ENCODE measurements at regions not wholly inside any gene's neighbourhood (a gene's known extent, or its start where the extent isn't known, plus 50 kb on each side); places are given as distances from the start of the nearest gene placed in this dataset.
"Not testable (repeated sequence)": the region's sequence is repeated elsewhere in the genome, so short reads cannot be mapped to it uniquely, and the experiment has no call there.

- DNase-seq (ENCODE audit: low read depth in 2 of 2): no peak
Measured at GRCh38 chr3:18988614-18989229, 159.6 kb upstream of the KCNH8 start.

GRCh38 chr3:18987862-18988447 lies 160.4 kb upstream of the KCNH8 start:
- DNase-seq (ENCODE audit: low read depth in 2 of 2): no peak

GRCh38 chr3:18987070-18987469 lies 161.2 kb upstream of the KCNH8 start:
- DNase-seq (ENCODE audit: low read depth in 2 of 2): no peak

DNA sequence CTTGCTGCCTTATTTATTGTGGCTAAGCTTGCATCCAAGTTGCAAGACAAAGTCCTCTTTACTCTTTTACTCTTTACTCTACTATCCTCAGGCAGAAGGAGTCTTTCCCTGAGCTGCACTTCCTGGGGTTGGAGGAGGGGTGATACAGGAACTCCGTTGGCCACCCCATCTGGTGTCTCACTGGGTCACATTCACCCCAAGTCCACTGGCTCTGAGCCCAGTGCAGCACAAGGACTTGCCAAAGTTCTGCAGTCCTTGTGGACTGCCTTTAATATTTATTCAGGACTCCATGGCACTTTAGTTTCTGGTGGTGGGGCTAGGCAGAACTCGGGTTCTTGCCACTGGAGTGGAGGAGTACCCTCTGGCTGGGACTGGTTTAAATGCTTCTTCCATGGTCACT lies 165.4 kb upstream of the KCNH8 start:
- no peak for DNase-seq (ENCODE audit: low read depth in 2 of 2)

DNA sequence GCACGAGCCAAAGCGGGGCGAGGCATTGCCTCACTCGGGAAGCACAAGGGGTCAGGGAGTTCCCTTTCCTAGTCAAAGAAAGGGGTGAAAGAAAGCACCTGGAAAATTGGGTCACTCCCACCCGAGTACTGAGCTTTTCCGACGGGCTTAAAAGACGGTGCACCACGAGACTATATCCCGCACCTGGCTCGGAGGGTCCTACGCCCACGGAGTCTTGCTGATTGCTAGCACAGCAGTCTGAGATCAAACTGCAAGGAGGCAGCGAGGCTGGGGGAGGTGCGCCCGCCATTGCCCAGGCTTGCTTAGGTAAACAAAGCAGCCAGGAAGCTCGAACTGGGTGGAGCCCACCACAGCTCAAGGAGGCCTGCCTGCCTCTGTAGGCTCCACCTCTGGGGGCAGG lies 172.2 kb upstream of the KCNH8 start:
- not testable (repeated sequence) for DNase-seq (ENCODE audit: low read depth in 2 of 2)

- no peak for DNase-seq (ENCODE audit: low read depth in 2 of 2)
Measured at GRCh38 chr3:18968120-18968519, 180.2 kb upstream of the KCNH8 start.

- no peak for DNase-seq (ENCODE audit: low read depth in 2 of 2)
Measured at GRCh38 chr3:18965781-18966180, 182.5 kb upstream of the KCNH8 start.

- DNase-seq (ENCODE audit: low read depth in 2 of 2): no peak
Measured at GRCh38 chr3:18964640-18965039, 183.7 kb upstream of the KCNH8 start.

DNA sequence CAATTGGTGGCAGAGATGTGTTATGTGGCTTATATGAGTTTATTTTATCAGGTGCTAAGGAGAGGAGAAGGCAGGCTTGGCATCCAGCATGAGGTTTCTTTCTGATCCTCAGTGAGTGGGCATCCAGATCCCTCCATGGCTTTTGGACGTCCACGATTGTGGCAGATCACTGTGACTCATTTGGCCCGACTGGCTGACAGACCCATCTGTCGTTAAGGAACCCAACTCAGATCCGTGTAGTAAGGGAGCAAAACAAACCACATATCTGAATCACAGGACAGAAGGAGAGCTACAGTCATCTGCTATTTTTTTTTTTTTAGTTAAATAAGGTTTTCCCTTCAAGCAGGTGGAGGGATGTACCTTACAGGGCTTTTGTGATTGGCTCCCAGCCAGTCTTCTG lies 197.0 kb upstream of the KCNH8 start:
- DNase-seq (ENCODE audit: low read depth in 2 of 2): no peak

- DNase-seq (ENCODE audit: low read depth in 2 of 2): no peak
Measured at GRCh38 chr3:18946524-18946923, 201.8 kb upstream of the KCNH8 start.

DNA sequence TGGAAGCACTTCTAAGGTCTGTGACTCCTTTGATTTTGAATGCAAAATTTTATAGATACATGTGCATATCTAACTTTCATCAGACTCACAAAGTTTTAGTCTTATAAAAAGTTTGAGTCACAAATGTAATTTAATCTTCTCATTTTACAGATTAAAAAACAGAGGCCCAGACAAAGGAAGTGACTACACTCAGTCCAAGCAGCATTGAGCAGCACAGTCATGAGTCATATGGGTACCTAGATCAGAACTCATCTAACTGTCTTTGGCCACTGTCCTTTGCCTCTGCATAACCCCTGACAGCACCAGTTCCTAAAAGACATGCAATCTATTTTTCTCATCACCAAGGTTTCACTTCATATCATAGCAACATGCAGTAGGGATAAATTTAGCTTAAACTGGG lies 210.7 kb upstream of the KCNH8 start:
- no peak for DNase-seq (ENCODE audit: low read depth in 2 of 2)

GRCh38 chr3:18919158-18919557 lies 229.2 kb upstream of the KCNH8 start:
- no peak for DNase-seq (ENCODE audit: low read depth in 2 of 2)

- DNase-seq (ENCODE audit: low read depth in 2 of 2): no peak
Measured at GRCh38 chr3:18917923-18918322, 230.4 kb upstream of the KCNH8 start.

DNA sequence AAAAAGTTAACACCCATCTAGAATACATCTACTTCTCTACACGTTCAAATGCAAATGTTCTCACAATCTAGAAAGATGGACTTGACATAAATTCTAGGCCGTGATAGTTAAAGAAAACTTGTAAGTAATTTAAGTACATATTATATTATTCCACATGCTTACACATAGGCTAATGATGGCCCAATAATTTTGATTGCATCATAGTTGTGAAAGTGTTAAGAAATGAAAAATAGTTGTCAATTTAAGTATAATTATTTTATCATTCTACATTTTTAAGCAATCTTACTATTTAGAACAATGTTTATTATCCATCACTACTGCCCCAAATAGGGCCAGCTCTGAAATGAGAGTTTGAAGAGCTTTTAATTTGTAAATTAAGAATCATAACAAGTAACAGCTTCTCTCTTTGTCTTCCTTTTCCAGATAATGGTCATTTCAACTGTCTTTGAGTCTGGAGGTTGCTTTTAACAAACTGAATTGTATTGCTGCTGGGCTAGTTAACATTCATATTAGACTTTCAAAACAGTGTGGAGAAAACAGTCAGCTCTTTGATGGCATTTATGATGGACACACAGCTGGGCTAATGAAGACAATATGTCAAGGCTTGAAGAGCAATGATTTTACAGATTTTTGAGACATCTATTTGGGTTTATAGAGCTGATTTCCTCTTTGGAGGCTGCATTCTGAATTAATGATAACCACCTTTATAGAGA lies 246.1 kb upstream of the KCNH8 start:
- DNase-seq (ENCODE audit: low read depth in 2 of 2): no peak

DNA sequence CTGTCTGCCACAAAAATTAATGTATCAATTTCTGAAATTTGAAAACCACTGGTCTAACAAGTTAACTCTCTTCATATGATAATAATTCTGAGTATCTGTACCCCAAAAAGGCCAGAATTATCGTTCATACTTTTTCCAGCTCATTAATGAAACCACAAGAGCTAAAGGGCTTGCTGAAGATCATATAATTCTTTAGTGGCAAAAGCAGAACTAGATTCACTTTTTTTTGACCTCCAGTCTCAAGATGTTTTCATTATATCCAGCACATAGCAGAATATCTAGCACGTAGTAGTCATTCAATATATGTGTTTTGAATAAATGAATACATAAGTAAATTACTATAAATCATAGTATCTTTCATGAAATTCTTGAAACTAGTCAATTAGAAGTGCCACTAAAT lies 246.7 kb upstream of the KCNH8 start:
- no peak for DNase-seq (ENCODE audit: low read depth in 2 of 2)

GRCh38 chr3:18900994-18901393 lies 247.3 kb upstream of the KCNH8 start:
- DNase-seq (ENCODE audit: low read depth in 2 of 2): no peak

- DNase-seq (ENCODE audit: low read depth in 2 of 2): no peak
Measured at GRCh38 chr3:18898911-18899310, 249.4 kb upstream of the KCNH8 start.

DNA sequence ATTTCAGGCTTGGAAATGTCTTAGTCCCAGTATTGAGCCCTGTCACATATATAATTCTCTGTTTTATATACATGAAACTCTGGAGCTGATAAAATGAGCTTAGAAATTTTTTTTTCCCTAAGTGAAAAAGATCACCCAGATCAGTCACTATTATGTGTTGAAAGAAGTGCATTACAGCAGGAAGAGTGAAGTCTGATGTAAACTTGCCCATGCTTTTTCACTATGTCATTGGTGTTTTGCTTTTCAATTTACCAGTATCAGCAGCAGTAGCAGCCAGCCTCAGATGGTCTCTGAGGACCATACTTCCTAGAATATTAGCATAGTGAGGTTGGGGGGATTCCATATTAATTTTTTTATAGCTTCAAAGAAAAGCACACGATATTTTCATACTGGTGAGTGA lies 255.6 kb upstream of the KCNH8 start:
- DNase-seq (ENCODE audit: low read depth in 2 of 2): no peak

DNA sequence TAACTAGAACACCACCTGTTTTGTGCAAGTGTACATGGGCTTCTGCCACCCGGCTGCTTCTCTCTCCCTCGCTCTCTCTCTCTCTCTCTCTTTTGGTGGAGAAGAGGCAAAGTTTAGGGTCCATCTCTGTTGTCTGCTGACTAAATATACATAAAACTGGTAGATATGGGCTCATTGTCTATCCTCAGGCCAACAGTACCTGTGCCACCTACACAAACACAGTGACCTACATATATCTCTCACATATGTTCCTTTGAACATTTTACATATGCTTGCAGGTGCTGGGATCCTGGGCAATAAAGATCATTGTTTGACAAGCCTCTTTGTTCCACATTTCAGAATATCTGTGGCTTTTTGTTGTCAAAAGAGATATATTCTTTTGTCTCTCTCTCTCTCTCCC lies 256.3 kb upstream of the KCNH8 start:
- no peak for DNase-seq (ENCODE audit: low read depth in 2 of 2)

DNA sequence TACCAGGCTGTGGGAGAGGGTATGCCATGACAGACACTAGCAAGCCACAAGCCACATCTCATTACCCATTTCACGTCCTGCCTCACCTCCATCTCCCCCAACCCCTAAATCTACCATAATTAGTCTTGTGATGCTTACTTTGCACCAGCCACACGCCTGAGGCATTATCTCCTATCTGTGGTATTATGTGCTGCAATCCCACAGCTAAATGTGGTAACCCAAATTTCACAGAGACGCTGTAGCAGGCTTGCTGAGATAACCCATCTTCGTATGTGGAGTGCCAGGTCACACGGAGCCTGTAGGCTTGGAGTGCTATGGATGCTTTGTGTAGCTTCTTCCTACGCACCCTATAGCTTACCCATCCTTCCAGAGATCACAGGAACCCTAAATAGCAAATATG lies 256.7 kb upstream of the KCNH8 start:
- no peak for DNase-seq (ENCODE audit: low read depth in 2 of 2)

GRCh38 chr3:18890449-18890848 lies 257.9 kb upstream of the KCNH8 start:
- no peak for DNase-seq (ENCODE audit: low read depth in 2 of 2)

DNA sequence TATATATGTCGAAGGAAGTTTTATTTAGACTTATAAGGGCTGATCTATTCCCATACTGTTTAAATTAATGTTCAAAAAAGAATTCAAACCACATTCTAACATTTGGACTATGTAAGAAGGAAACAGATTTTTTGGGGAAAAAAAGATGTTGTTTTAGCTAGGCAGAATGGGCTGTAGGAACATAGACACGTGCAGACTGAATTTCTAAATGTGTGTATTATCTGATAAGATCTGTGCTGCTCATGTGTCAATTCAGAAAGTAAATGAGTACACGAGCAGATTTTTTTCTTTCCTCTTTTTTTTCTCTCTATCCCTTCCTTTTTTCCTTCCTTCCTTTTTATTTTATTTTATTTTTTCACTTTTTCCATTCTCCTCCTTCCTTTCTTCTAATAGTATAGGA lies 259.5 kb upstream of the KCNH8 start:
- DNase-seq (ENCODE audit: low read depth in 2 of 2): no peak

- no peak for DNase-seq (ENCODE audit: low read depth in 2 of 2)
Measured at GRCh38 chr3:18888370-18888769, 259.9 kb upstream of the KCNH8 start.

DNA sequence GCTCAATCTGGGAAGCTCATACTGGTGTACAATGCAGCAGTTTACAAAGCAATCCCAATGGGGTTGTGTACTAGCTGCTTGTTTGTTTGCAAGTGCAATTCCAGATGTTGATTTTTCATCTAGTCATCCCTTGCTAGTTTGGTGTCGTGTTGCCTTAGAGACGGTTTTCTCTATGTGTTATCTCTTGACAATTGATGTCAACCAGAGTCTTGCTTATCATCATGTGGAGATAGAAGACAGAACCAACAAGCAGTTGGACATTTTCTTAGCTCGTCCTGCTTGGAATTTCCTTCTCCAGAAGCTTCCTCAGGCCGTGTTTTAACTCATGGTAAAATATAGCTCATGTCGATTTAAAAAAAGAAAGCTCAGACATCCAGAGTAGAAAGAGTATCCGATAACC lies 262.0 kb upstream of the KCNH8 start:
- no peak for DNase-seq (ENCODE audit: low read depth in 2 of 2)

Data from fibroblast of skin of left quadriceps (primary cell).